Activated CD4-positive, alpha-beta T cell treated with anti-CD3 and anti-CD28 coated beads, Interleukin-2, amount 10 ng/mL, durations not matched to agents 7 days and 5 days (primary cell): ENCODE measurements at regions not wholly inside any gene's neighbourhood (a gene's known extent, or its start where the extent isn't known, plus 50 kb on each side); places are given as distances from the start of the nearest gene placed in this dataset.
"Not testable (repeated sequence)": the region's sequence is repeated elsewhere in the genome, so short reads cannot be mapped to it uniquely, and the experiment has no call there.

Source experiments
- CTCF ChIA-PET: fragments of 350-600 bp; sonication (Branson Sonifier 250); formaldehyde crosslinking; loops from one replicate; lab custom pipeline; 2021; ENCODE audit warnings: antibody characterized with exemption; lab: Charles Lee
- POLR2A ChIA-PET: fragments of 350-600 bp; sonication (Branson Sonifier 250); formaldehyde crosslinking; loops from one replicate; lab custom pipeline; 2021; ENCODE audit warnings: antibody characterized with exemption; lab: Charles Lee
- DNase-seq: peaks from one replicate; pipeline ENCODE4 v3.0.0-alpha.2; 2020
- H3K27ac Mint-ChIP-seq: one replicate; pipeline ENCODE4 v1.8.0; 2021; ENCODE audit warnings: mild to moderate bottlenecking, moderate library complexity, mixed read lengths
- H3K27me3 Mint-ChIP-seq: one replicate; pipeline ENCODE4 v1.8.0; 2021; ENCODE audit warnings: mixed read lengths
- H3K36me3 Mint-ChIP-seq: one replicate; pipeline ENCODE4 v1.8.0; 2021; ENCODE audit warnings: low read depth, mixed read lengths
- H3K4me1 Mint-ChIP-seq: one replicate; pipeline ENCODE4 v1.8.0; 2021; ENCODE audit warnings: mixed read lengths
- H3K4me3 Mint-ChIP-seq: one replicate; pipeline ENCODE4 v1.8.0; 2021; ENCODE audit warnings: mild to moderate bottlenecking, moderate library complexity, mixed read lengths
- H3K9me3 Mint-ChIP-seq: one replicate; pipeline ENCODE4 v1.8.0; 2021; ENCODE audit warnings: mixed read lengths

DNA sequence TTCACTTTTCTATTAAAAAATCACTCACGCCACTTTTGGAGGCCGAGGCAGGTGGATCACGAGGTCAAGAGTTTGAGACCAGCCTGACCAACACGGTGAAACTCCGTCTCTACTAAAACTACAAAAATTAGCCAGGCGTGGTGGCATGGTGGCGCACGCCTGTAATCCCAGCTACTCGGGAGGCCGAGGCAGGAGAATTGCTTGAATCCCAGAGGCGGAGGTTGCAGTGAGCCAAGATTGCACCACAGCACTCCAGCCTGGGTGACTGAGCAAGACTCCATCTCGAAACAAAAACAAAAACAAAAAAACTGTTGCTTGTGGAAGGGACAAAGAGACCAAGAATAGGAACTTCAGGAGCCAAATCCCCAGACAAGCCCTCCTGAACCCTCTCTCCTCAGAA lies 63.7 kb downstream of the RBFOX3 start:
- H3K27me3 Mint-ChIP-seq, DNase-seq, CTCF ChIA-PET: not testable (repeated sequence)

DNA sequence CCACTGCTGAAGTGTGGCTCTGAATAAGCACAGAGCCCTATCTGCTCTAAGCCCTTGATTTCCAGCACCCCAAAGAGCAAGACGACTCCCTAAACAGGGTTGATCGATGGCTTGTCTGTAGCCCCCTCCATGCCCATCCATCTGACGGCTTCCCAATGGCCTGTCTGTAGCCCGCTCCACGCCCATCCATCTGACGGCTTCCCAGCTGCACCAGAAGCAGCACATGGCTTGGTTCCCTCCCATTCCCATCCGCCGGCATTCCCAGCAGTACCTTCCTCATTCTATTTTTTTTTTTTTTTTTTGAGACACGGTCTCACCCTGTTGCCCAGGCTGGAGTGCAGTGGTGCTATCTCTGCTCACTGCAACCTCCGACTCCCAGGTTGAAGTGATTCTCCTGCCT lies 64.5 kb downstream of the RBFOX3 start:
- Mint-ChIP-seq H3K4me3 (no peak overlapping the region), H3K9me3 (no peaks in the 10 kb centered on the region), H3K27me3 (no peaks in the 10 kb centered on the region), H3K4me1 (no peaks in the 10 kb centered on the region), H3K36me3 (no peaks in the 10 kb centered on the region), H3K27ac (no peak overlapping the region)
- POLR2A ChIA-PET, result no interaction called here
- DNase-seq, result no peak
- CTCF ChIA-PET, result no interaction called here

More for the DNA sequence above, 63.7 kb downstream of the RBFOX3 start:
- H3K27ac Mint-ChIP-seq, H3K4me1 Mint-ChIP-seq, H3K36me3 Mint-ChIP-seq, H3K9me3 Mint-ChIP-seq, POLR2A ChIA-PET, H3K4me3 Mint-ChIP-seq: not testable (repeated sequence)

DNA sequence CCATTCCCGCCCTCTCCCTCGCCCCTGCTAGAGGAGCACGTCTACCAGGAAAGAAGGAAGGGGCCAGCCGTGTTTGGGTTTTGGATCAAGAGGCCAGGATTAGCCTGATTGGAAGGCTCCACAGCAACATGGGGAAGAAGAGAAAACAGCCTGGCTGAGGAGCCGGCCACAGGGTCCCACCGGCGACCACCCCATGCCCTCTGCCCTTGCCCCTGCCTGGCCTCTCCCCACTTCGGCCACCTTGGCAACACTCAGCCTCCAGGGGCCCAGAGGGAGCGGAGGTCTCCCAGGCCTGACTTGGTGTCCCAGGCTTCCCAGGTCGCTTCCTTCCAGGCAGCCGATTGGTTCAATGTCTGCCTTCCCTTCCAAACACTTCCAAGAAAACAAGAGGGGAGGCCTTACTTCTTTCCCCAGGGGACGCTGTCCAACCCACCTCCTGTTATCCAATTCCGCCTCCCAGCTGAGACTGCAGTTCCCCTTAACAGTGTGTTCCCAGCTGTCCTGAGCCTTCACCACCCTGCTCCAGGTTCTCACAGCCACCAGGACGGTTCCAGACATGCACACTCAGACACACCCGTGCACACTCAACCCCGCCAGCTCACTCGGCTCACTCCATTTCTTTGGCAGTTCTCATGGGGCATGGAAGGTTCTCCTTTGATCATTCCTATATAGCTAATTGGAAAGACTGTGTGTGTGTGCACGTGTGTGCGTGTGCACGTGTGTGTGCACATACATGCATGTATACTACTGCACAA lies 65.4 kb downstream of the RBFOX3 start:
- no peak overlapping the region for H3K4me3 Mint-ChIP-seq
- no peak for DNase-seq
- POLR2A ChIA-PET, result no interaction called here
- no peaks in the 10 kb centered on the region for H3K9me3 Mint-ChIP-seq
- CTCF ChIA-PET, result no interaction called here
- no peaks in the 10 kb centered on the region for H3K4me1 Mint-ChIP-seq
- H3K27me3 Mint-ChIP-seq, result no peaks in the 10 kb centered on the region
- no peak overlapping the region for H3K27ac Mint-ChIP-seq
- no peaks in the 10 kb centered on the region for H3K36me3 Mint-ChIP-seq

DNA sequence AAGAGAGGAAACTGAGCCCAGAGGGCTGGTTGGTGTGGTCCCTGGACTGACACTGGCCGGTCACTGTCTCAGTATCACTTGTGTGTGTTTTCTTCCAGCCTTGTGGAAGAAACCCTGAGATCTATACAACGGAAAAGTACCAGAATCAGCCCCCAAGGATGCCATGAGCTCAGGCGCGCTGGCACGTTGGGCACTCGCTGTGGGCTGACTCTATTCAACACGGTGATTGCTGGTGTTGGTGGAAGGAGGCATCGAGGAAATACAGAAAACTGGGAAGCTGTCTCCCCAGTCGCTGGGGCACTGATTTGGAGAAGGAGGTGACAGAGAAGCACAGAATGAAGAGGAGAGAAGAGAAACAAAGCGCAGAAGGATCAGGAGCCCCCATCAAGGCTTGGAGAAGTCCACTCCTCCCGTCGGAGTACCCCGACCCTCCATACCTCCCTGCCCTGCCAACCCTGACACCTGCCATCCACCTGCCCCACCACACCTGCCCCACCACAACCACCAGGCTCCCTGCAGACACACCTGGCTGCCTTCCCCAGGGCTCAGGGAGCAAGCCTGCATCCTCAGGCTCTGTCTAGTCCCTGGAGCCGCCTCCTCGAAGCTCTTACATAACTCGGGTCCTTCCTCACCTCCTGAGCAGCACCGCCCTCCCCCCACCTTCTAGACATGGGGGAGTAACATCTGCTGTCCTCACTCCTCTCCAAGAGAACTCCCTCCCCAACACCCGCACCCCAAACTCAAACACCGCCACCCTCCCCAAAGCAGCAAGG lies 66.5 kb downstream of the RBFOX3 start:
- no peak overlapping the region for H3K27ac Mint-ChIP-seq
- H3K4me3 Mint-ChIP-seq, result no peak overlapping the region
- no peaks in the 10 kb centered on the region for H3K9me3 Mint-ChIP-seq
- DNase-seq, result no peak
- H3K27me3 Mint-ChIP-seq, result no peaks in the 10 kb centered on the region
- ChIA-PET POLR2A (no interaction called here), CTCF (no interaction called here)
- no peaks in the 10 kb centered on the region for H3K4me1 Mint-ChIP-seq
- H3K36me3 Mint-ChIP-seq, result no peaks in the 10 kb centered on the region

DNA sequence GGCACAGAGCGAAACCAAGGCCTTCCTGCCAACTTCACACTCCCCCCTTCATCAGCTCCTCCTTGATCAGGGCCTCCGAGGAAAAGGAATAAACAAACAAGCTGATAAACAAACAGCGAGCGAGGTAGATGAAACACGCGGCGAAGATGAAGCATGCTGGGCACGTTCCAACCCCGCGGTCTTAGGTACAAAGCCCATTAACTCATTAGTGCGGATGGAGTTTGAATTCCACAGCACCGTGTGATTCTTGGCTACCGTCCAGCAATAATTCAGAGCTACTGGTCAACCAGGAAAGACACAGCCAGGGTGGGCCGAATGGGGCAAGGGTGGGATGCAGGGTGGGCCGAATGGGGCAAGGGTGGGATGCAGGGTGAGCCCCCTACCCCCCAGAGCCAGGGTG lies 67.3 kb downstream of the RBFOX3 start:
- CTCF ChIA-PET, result no interaction called here
- POLR2A ChIA-PET, result no interaction called here
- no peaks in the 10 kb centered on the region for H3K27me3 Mint-ChIP-seq
- H3K4me3 Mint-ChIP-seq, result no peak overlapping the region
- no peak overlapping the region for H3K27ac Mint-ChIP-seq
- no peaks in the 10 kb centered on the region for H3K9me3 Mint-ChIP-seq
- H3K36me3 Mint-ChIP-seq, result no peaks in the 10 kb centered on the region
- DNase-seq, result no peak
- no peaks in the 10 kb centered on the region for H3K4me1 Mint-ChIP-seq

DNA sequence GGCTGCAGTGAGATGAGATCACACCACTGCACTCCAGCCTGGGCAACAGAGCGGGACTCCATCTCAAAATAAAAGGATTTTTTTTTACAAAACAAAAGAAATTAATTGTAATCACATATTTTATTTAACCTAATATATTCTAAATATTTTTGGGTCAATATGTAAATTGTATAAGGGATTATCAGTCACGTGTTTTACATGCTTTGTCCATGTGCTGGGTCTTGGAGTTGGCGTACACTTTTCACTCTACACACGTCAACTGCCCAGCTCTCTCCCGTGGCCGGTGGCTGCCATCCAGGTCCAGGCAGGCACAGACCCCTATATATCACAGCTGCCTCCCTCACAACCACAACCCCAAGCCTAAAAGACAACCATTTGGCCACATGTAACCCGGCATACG lies 68.1 kb downstream of the RBFOX3 start:
- Mint-ChIP-seq H3K4me3 (no peak overlapping the region), H3K27ac (no peak overlapping the region), H3K9me3 (no peaks in the 10 kb centered on the region), H3K36me3 (no peaks in the 10 kb centered on the region), H3K27me3 (no peaks in the 10 kb centered on the region), H3K4me1 (no peaks in the 10 kb centered on the region)
- POLR2A ChIA-PET, result no interaction called here
- no peak for DNase-seq
- CTCF ChIA-PET, result no interaction called here

DNA sequence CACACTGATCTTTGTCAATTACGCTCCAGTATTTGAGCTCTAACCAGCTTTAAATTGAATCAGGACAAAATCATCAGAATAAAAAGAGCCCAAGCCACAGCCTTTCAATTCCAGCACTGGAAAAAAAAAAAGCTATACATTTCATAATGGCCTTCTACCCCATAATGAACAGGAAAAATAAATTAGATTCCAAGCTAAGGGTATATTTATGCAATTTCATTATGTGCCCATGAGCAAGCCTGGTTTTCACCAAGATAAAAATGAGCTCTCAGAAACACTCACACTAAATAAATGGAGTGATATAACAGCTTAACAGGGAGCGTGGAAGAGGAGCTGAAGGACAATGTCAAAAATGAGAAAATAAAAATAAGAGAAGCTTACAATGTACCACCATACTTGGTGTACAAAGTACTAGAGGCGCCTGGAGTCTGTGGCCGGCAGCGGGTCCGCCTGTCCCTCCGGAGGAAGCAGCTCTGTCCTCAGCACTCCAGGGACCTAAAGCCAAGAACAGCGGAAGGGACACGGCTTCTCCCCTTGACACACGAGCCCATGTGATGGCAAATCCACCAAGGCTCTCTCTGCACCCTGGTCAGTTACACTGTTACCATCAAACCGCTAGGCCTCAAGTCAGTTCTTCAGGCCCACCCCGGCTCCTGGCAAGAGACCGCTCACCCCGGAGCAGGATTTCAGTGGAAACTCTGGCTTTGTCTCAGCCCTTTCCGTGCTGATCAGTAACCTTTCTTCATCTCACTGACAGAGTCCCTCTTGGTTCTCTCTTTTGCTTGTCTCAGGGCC lies 69.6 kb downstream of the RBFOX3 start:
- Mint-ChIP-seq H3K4me1 (no peaks in the 10 kb centered on the region), H3K27ac (no peak overlapping the region), H3K9me3 (no peaks in the 10 kb centered on the region), H3K4me3 (no peak overlapping the region), H3K27me3 (no peaks in the 10 kb centered on the region), H3K36me3 (no peaks in the 10 kb centered on the region)
- POLR2A ChIA-PET, result no interaction called here
- DNase-seq, result no peak
- CTCF ChIA-PET, result interaction anchor here (0.9 kb wide), 1 partner anchor 149 kb away, joined by 3 read pairs; no protein-coding TSS in a partner anchor

DNA sequence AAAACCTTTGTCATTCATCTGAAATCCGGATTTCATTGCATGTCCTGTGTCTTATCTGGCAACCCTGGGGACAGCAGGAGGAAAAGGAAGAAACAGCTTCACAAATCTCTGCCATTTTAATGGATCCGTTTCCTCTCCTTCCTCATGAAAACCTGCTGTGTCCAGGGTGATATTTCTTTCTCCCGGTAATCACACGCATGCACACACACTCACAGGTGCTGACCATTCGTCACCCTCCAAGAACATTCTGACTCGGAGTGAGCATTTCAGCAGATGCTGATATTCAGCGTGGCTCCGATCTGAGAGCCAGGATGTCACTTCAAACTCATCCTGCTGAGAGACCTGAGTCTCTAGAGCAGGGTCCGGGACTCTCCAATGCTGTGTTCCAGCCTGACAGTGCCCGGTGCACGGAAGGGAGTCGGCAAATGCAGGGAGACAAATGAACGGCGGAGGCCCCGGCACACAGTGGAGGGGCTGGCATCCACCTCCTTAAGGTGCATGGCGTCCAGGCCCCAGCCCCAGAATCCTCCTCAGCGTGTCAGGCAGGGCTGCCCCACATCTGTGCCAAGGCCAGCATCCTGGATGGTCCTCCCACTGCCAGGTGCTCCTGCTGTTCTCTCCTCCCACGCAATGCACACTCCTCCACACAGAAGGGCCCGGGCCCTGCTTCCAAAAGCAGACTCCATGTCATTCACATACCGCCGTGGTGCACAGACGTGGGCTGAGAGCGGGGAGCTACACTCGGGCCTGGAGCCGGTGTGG lies 70.7 kb downstream of the RBFOX3 start:
- Mint-ChIP-seq H3K36me3 (no peaks in the 10 kb centered on the region), H3K27ac (no peak overlapping the region), H3K9me3 (no peaks in the 10 kb centered on the region), H3K4me1 (no peaks in the 10 kb centered on the region), H3K4me3 (no peak overlapping the region), H3K27me3 (no peaks in the 10 kb centered on the region)
- CTCF ChIA-PET, result no interaction called here
- no peak for DNase-seq
- POLR2A ChIA-PET, result no interaction called here

DNA sequence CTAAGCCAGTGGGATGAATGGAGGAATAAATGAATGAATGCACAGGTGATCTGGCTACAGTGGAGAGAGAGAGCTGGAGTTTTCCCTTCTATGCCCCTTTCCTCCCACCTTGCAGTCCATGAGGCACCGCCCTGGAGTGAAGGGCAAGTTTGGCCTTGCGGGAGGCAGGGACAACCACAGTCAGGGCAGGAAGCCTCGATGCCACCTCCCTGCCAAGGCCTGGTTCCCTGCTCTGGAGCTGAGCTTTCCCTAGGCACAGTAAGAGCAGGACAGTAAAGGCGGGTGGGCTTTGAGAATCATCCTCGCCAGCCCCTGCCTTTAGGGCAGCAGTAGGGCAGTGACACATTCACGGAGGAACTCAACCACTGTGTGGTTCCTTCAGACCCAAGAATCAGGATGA lies 72.6 kb downstream of the RBFOX3 start:
- H3K9me3 Mint-ChIP-seq, result no peaks in the 10 kb centered on the region
- H3K27me3 Mint-ChIP-seq, result no peaks in the 10 kb centered on the region
- ChIA-PET POLR2A (no interaction called here), CTCF (no interaction called here)
- H3K4me1 Mint-ChIP-seq, result no peaks in the 10 kb centered on the region
- DNase-seq, result no peak
- no peak overlapping the region for H3K27ac Mint-ChIP-seq
- no peaks in the 10 kb centered on the region for H3K36me3 Mint-ChIP-seq
- no peak overlapping the region for H3K4me3 Mint-ChIP-seq

DNA sequence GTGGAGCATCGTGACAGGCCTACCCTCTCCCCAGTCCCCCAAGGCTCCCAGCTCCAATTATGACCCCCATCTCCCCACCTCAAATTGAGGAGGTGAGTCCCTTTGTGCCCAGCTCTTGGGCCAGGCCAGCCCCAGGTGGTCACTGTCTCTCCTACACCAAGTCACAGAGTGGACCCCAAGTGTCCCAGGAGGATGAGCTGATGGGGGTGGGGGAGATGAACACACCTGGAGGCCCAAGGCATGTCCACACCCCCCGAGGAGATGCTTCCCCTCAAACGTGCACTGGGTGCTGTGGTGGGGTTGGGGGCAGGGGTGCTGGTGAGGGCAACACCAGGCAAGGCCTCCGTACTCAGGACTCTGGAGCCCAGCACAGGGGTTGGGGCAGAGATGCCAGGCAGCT lies 73.2 kb downstream of the RBFOX3 start:
- H3K4me3 Mint-ChIP-seq, result no peak overlapping the region
- H3K9me3 Mint-ChIP-seq, result no peaks in the 10 kb centered on the region
- POLR2A ChIA-PET, result no interaction called here
- no peak for DNase-seq
- no peak overlapping the region for H3K27ac Mint-ChIP-seq
- no peaks in the 10 kb centered on the region for H3K4me1 Mint-ChIP-seq
- H3K27me3 Mint-ChIP-seq, result no peaks in the 10 kb centered on the region
- CTCF ChIA-PET, result no interaction called here
- H3K36me3 Mint-ChIP-seq, result no peaks in the 10 kb centered on the region

DNA sequence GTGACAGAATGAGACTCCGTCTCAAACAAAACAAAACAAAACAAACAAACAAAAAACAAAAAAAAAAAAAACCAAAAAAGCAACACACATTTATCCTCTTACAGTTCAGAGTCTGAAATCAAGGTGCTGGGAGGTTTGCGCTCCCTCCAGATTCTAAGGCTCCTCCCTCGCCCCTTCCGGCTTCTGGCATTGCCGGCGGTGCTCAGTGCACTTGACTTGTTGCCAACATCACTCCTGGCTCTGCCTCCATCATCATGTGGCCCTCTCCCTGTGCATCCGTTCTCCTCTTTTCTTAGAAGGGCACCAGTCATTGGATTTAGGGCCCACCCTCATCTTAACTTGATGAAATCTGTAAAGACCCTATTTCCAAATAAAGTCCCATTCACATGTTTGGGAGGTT lies 73.8 kb downstream of the RBFOX3 start:
- CTCF ChIA-PET, result no interaction called here
- Mint-ChIP-seq H3K36me3 (no peaks in the 10 kb centered on the region), H3K9me3 (no peaks in the 10 kb centered on the region), H3K27me3 (no peaks in the 10 kb centered on the region), H3K27ac (no peak overlapping the region), H3K4me1 (no peaks in the 10 kb centered on the region), H3K4me3 (no peak overlapping the region)
- DNase-seq, result no peak
- POLR2A ChIA-PET, result no interaction called here

DNA sequence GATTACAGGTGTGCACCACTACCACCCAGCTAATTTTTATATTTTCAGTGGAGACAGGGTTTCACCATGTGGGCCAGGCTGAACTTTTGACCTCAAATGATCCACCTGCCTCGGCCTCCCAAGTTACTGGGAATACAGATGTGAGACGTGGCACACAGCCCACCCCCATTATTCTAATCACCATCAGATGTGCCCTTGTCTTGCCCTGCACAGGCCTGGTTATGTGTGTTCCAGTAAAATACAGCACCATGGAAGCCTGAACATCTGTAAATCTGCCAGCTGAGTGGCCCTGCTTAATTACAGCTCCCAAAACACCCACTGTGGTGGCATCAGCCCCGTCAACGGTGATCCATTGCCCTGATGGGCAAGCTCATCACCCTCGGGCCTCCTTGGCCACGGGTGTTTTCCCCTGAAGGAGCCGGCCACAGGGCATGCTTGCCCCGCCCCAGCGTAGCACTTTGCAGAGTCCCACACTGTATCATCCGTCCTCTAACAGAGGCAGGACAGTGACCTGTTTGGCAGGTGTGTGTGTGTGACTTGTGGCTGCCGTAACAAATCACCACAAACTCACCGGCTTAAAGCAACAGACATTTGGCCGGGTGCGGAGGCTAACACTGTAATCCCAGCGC lies 74.5 kb downstream of the RBFOX3 start:
- no peak for DNase-seq
- ChIA-PET POLR2A (no interaction called here), CTCF (no interaction called here)
- H3K9me3 Mint-ChIP-seq, result no peaks in the 10 kb centered on the region
- H3K27ac Mint-ChIP-seq, result no peak overlapping the region
- H3K27me3 Mint-ChIP-seq, result no peaks in the 10 kb centered on the region
- no peaks in the 10 kb centered on the region for H3K4me1 Mint-ChIP-seq
- no peaks in the 10 kb centered on the region for H3K36me3 Mint-ChIP-seq
- no peak overlapping the region for H3K4me3 Mint-ChIP-seq
